Memory B cell (primary cell): ENCODE measurements at regions not wholly inside any gene's neighbourhood (a gene's known extent, or its start where the extent isn't known, plus 50 kb on each side); places are given as distances from the start of the nearest gene placed in this dataset.

ENCODE experiments used
- ATAC-seq: fragments of 150-1000 bp; cut with Tn5 transposase; 2 replicates; pipeline ENCODE4 v1.10.0; 2021; ENCODE audit warnings: low read depth, mild to moderate bottlenecking, moderate library complexity
- DNase-seq, 2 donors: peaks; one replicate each; pipeline ENCODE4 v3.0.0; 2022; ENCODE audit warnings: low spot score in 2 of 2
- H3K27ac Mint-ChIP-seq: one replicate; pipeline ENCODE4 v1.8.0; 2022; ENCODE audit warnings: mild to moderate bottlenecking, moderate library complexity, mixed read lengths
- H3K27me3 Mint-ChIP-seq: one replicate; pipeline ENCODE4 v1.8.0; 2022; ENCODE audit warnings: mixed read lengths
- H3K36me3 Mint-ChIP-seq: one replicate; pipeline ENCODE4 v1.8.0; 2022; ENCODE audit warnings: mild to moderate bottlenecking, mixed read lengths
- H3K4me1 Mint-ChIP-seq: one replicate; pipeline ENCODE4 v1.8.0; 2022; ENCODE audit warnings: mixed read lengths
- H3K4me3 Mint-ChIP-seq: one replicate; pipeline ENCODE4 v1.8.0; 2022; ENCODE audit warnings: mild to moderate bottlenecking, moderate library complexity, mixed read lengths
- H3K9me3 Mint-ChIP-seq: one replicate; pipeline ENCODE4 v1.8.0; 2022; ENCODE audit warnings: mixed read lengths

- DNase-seq (no peak), ATAC-seq (no peak)
- H3K27ac Mint-ChIP-seq: no peak overlapping the region
- H3K9me3 Mint-ChIP-seq: peaks cover 4% of the 10 kb centered on the region
- no peak overlapping the region for H3K4me3 Mint-ChIP-seq
- H3K4me1 Mint-ChIP-seq: no peaks in the 10 kb centered on the region
- H3K27me3 Mint-ChIP-seq: peaks cover 20% of the 10 kb centered on the region
- no peaks in the 10 kb centered on the region for H3K36me3 Mint-ChIP-seq
Observed at GRCh38 chr11:134475951-134476350, 63.9 kb upstream of the B3GAT1 start.

- ATAC-seq: no peak
- Mint-ChIP-seq H3K4me3 (no peak overlapping the region), H3K9me3 (peaks cover 2% of the 10 kb centered on the region), H3K27me3 (peaks cover 20% of the 10 kb centered on the region), H3K36me3 (no peaks in the 10 kb centered on the region), H3K4me1 (no peaks in the 10 kb centered on the region), H3K27ac (no peak overlapping the region)
- DNase-seq: no peak
Observed at GRCh38 chr11:134474942-134475341, 62.9 kb upstream of the B3GAT1 start.

- no peak for ATAC-seq
- no peaks in the 10 kb centered on the region for H3K4me1 Mint-ChIP-seq
- H3K36me3 Mint-ChIP-seq: no peaks in the 10 kb centered on the region
- H3K9me3 Mint-ChIP-seq: peaks cover 2% of the 10 kb centered on the region
- H3K4me3 Mint-ChIP-seq: no peak overlapping the region
- no peak overlapping the region for H3K27ac Mint-ChIP-seq
- DNase-seq: no peak
- H3K27me3 Mint-ChIP-seq: peaks cover 18% of the 10 kb centered on the region
Observed at GRCh38 chr11:134474070-134474860, 62.2 kb upstream of the B3GAT1 start.

- Mint-ChIP-seq H3K27ac (no peak overlapping the region), H3K9me3 (peaks cover 2% of the 10 kb centered on the region), H3K27me3 (peaks cover 20% of the 10 kb centered on the region), H3K4me1 (no peaks in the 10 kb centered on the region), H3K36me3 (no peaks in the 10 kb centered on the region), H3K4me3 (no peak overlapping the region)
- no peak for DNase-seq
- ATAC-seq: no peak
Observed at GRCh38 chr11:134471716-134472455, 59.8 kb upstream of the B3GAT1 start.

- ATAC-seq (no peak), DNase-seq (no peak)
- Mint-ChIP-seq H3K27ac (no peak overlapping the region), H3K36me3 (no peaks in the 10 kb centered on the region), H3K27me3 (peaks cover 18% of the 10 kb centered on the region), H3K9me3 (no peaks in the 10 kb centered on the region), H3K4me1 (no peaks in the 10 kb centered on the region), H3K4me3 (no peak overlapping the region)
Observed at GRCh38 chr11:134471087-134471715, 59.2 kb upstream of the B3GAT1 start.

GRCh38 chr11:134470238-134470637, 58.2 kb upstream of the B3GAT1 start:
- Mint-ChIP-seq H3K27ac (no peak overlapping the region), H3K9me3 (no peaks in the 10 kb centered on the region), H3K4me1 (no peaks in the 10 kb centered on the region), H3K36me3 (no peaks in the 10 kb centered on the region), H3K4me3 (no peak overlapping the region), H3K27me3 (peaks cover 18% of the 10 kb centered on the region)
- no peak for DNase-seq
- no peak for ATAC-seq

- Mint-ChIP-seq H3K36me3 (no peaks in the 10 kb centered on the region), H3K27me3 (peaks cover 19% of the 10 kb centered on the region), H3K4me3 (no peak overlapping the region), H3K27ac (no peak overlapping the region), H3K4me1 (no peaks in the 10 kb centered on the region), H3K9me3 (no peaks in the 10 kb centered on the region)
- no peak for ATAC-seq
- no peak for DNase-seq
Observed at GRCh38 chr11:134469627-134470026, 57.6 kb upstream of the B3GAT1 start.

GRCh38 chr11:134468796-134469195, 56.8 kb upstream of the B3GAT1 start:
- Mint-ChIP-seq H3K9me3 (no peaks in the 10 kb centered on the region), H3K36me3 (no peaks in the 10 kb centered on the region), H3K27ac (no peak overlapping the region), H3K4me3 (no peak overlapping the region), H3K4me1 (no peaks in the 10 kb centered on the region), H3K27me3 (peaks cover 20% of the 10 kb centered on the region)
- DNase-seq (no peak), ATAC-seq (no peak)

GRCh38 chr11:134468081-134468668, 56.1 kb upstream of the B3GAT1 start:
- H3K4me1 Mint-ChIP-seq: no peaks in the 10 kb centered on the region
- no peaks in the 10 kb centered on the region for H3K9me3 Mint-ChIP-seq
- no peaks in the 10 kb centered on the region for H3K36me3 Mint-ChIP-seq
- H3K27ac Mint-ChIP-seq: no peak overlapping the region
- no peak overlapping the region for H3K4me3 Mint-ChIP-seq
- ATAC-seq (no peak), DNase-seq (no peak)
- peaks cover 15% of the 10 kb centered on the region for H3K27me3 Mint-ChIP-seq

GRCh38 chr11:134466610-134467567, 54.8 kb upstream of the B3GAT1 start:
- ATAC-seq: no peak
- no peaks in the 10 kb centered on the region for H3K4me1 Mint-ChIP-seq

GRCh38 chr11:134466156-134466555, 54.1 kb upstream of the B3GAT1 start:
- ATAC-seq: no peak
- H3K9me3 Mint-ChIP-seq: no peaks in the 10 kb centered on the region
- DNase-seq: no peak
- no peaks in the 10 kb centered on the region for H3K36me3 Mint-ChIP-seq
- no peak overlapping the region for H3K27ac Mint-ChIP-seq
- H3K27me3 Mint-ChIP-seq: peaks cover 15% of the 10 kb centered on the region
- H3K4me3 Mint-ChIP-seq: no peak overlapping the region
- H3K4me1 Mint-ChIP-seq: no peaks in the 10 kb centered on the region

More at GRCh38 chr11:134466610-134467567, 54.8 kb upstream of the B3GAT1 start:
- H3K27ac Mint-ChIP-seq: no peak overlapping the region
- no peak overlapping the region for H3K4me3 Mint-ChIP-seq
- no peaks in the 10 kb centered on the region for H3K36me3 Mint-ChIP-seq
- no peak for DNase-seq
- H3K27me3 Mint-ChIP-seq: peaks cover 13% of the 10 kb centered on the region
- H3K9me3 Mint-ChIP-seq: no peaks in the 10 kb centered on the region

GRCh38 chr11:134464981-134465730, 53.1 kb upstream of the B3GAT1 start:
- DNase-seq: no peak
- H3K9me3 Mint-ChIP-seq: no peaks in the 10 kb centered on the region
- no peak for ATAC-seq
- H3K4me3 Mint-ChIP-seq: no peak overlapping the region
- no peak overlapping the region for H3K27ac Mint-ChIP-seq
- peaks cover 15% of the 10 kb centered on the region for H3K27me3 Mint-ChIP-seq
- H3K36me3 Mint-ChIP-seq: no peaks in the 10 kb centered on the region
- no peaks in the 10 kb centered on the region for H3K4me1 Mint-ChIP-seq

GRCh38 chr11:134464196-134464595, 52.2 kb upstream of the B3GAT1 start:
- Mint-ChIP-seq H3K4me3 (no peak overlapping the region), H3K27me3 (peaks cover 15% of the 10 kb centered on the region), H3K36me3 (no peaks in the 10 kb centered on the region), H3K27ac (no peak overlapping the region), H3K9me3 (no peaks in the 10 kb centered on the region), H3K4me1 (no peaks in the 10 kb centered on the region)
- DNase-seq (no peak), ATAC-seq (no peak)
